H1 (cell line): ENCODE measurements at regions not wholly inside any gene's neighbourhood (a gene's known extent, or its start where the extent isn't known, plus 50 kb on each side); places are given as distances from the start of the nearest gene placed in this dataset.

Source experiments
- BCL11A ChIP-seq, 2 experiments: IDR thresholded peaks; one replicate each; pipeline ENCODE4 v1.6.1; 2011; ENCODE audit warnings: low read depth in 2 of 2, low read length in 2 of 2, mild to moderate bottlenecking in 2 of 2
- CREB1 ChIP-seq: IDR thresholded peaks from 2 replicates; pipeline ENCODE4 v1.6.1; 2012; ENCODE audit warnings: inconsistent platforms
- CTCF ChIP-seq, 3 experiments: IDR thresholded peaks; 1 replicate in 2 of 3; 2 replicates in 1 of 3; pipeline versions ENCODE4 v1.5.1 to v1.6.1; 2011; ENCODE audit warnings: low read length in 3 of 3, mild to moderate bottlenecking in 3 of 3, inconsistent platforms in 2 of 3, low read depth in 1 of 3, moderate library complexity in 1 of 3; ENCODE audit not compliant: insufficient read depth in 1 of 3; ENCODE audit errors: control extremely low read depth in 1 of 3
- EGR1 ChIP-seq: IDR thresholded peaks from 2 replicates; pipeline ENCODE4 v1.6.1; 2011; ENCODE audit warnings: low read depth, low read length, borderline replicate concordance
- KDM4A ChIP-seq: IDR thresholded peaks from one replicate; pipeline ENCODE4 v1.7.1; 2012; ENCODE audit warnings: low read depth, mild to moderate bottlenecking, moderate library complexity, low read length, inconsistent platforms; ENCODE audit not compliant: severe bottlenecking
- KDM5A ChIP-seq: fragments of 200-600 bp; IDR thresholded peaks from 2 replicates; pipeline ENCODE4 v1.7.1; 2012; ENCODE audit warnings: mild to moderate bottlenecking, low read length, inconsistent platforms, mixed read lengths
- POLR2AphosphoS5 ChIP-seq: IDR thresholded peaks from 2 replicates; pipeline ENCODE4 v1.6.1; 2011; ENCODE audit warnings: low read depth, low read length
- SIN3A ChIP-seq, 2 experiments: IDR thresholded peaks in 1 of 2; conservative IDR thresholded peaks in 1 of 2; 2 replicates each; pipeline ENCODE4 v1.6.1; 2011 to 2012; ENCODE audit warnings: low read length in 2 of 2, improper control_type of control experiment in 1 of 2, low read depth in 1 of 2, mild to moderate bottlenecking in 1 of 2
- ZNF274 ChIP-seq: IDR thresholded peaks from 2 replicates; pipeline ENCODE4 v1.7.0; 2012; ENCODE audit warnings: low read length, borderline replicate concordance; ENCODE audit errors: extremely low read depth

GRCh38 chr3:106029954-106030626 is 161.3 kb upstream of the CBLB start:
- TF ChIP-seq ZNF274 (no peak), POLR2AphosphoS5 (no peak), BCL11A (IDR thresholded peaks at IDR 0.05; ENCODE audit: low read depth in 2 of 2, low read length in 2 of 2) (no peak), CREB1 (no peak), CTCF (IDR thresholded peaks at IDR 0.05; ENCODE audit: control extremely low read depth in 1 of 3, insufficient read depth in 1 of 3, low read depth in 1 of 3, low read length in 3 of 3) (no peak), SIN3A (conservative IDR thresholded peaks at IDR 0.05 in 1 of 2, IDR thresholded peaks at IDR 0.05 in 1 of 2; ENCODE audit: low read depth in 1 of 2, low read length in 2 of 2) (no peak), KDM4A (no peak), EGR1 (no peak), KDM5A (no peak)
